ENCODE measurements at regions not wholly inside any gene's neighbourhood (a gene's known extent, or its start where the extent isn't known, plus 50 kb on each side); places are given as distances from the start of the nearest gene placed in this dataset.

DNA sequence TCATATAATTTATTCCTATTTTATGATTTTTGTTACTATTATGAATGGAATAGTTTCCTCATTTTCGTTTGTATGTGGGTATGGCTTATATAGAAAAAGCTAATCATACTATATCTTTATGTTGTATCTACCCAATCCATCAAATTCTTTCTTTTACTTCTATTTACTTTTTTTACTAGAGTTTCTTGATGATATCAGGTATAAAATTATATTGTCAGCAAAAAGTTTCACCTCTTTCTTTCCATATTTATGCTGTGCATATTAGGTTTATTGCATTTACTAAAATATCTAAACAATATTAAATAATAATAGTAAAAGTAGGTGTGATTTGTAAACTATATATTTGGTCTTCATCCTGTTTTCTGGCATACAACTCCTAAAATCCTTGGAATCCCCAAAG lies 146.7 kb upstream of the PLXNC1 start:
- Histone ChIP-seq H2AFZ (no peak overlapping the region), H3K36me3 (ENCODE audit: insufficient read depth) (no peaks in the 10 kb centered on the region; the same call in 1 of the 2 replicates), H3K4me2 (no peak overlapping the region), H3K79me2 (replicated peaks; ENCODE audit: insufficient read depth) (no peaks in the 10 kb centered on the region), H3K27me3 (ENCODE audit: insufficient read depth) (no peaks in the 10 kb centered on the region), H3F3A (replicated peaks; ENCODE audit: low read depth) (no peaks in the 10 kb centered on the region), H3K4me1 (ENCODE audit: insufficient read depth) (no peaks in the 10 kb centered on the region), H3K9me2 (ENCODE audit: insufficient read depth) (no peaks in the 10 kb centered on the region), H4K20me1 (replicated peaks; ENCODE audit: insufficient read depth) (no peaks in the 10 kb centered on the region), H3K27ac (ENCODE audit: low read depth) (no peak overlapping the region), H3K4me3 (no peak overlapping the region)
- ATAC-seq (no peak), DNase-seq (ENCODE audit: low spot score) (no peak)
- Mint-ChIP-seq H3K27ac (no peak overlapping the region), H3K27me3 (ENCODE audit: insufficient read depth, low read depth, poor library complexity) (no peaks in the 10 kb centered on the region), H3K4me1 (no peaks in the 10 kb centered on the region), H3K4me3 (no peak overlapping the region), H3K9me3 (peaks cover 36% of the 10 kb centered on the region), H3K36me3 (ENCODE audit: low read depth) (peaks cover 18% of the 10 kb centered on the region; the same call in 2 of the 3 replicates)
- TF ChIP-seq, protein P1, sequence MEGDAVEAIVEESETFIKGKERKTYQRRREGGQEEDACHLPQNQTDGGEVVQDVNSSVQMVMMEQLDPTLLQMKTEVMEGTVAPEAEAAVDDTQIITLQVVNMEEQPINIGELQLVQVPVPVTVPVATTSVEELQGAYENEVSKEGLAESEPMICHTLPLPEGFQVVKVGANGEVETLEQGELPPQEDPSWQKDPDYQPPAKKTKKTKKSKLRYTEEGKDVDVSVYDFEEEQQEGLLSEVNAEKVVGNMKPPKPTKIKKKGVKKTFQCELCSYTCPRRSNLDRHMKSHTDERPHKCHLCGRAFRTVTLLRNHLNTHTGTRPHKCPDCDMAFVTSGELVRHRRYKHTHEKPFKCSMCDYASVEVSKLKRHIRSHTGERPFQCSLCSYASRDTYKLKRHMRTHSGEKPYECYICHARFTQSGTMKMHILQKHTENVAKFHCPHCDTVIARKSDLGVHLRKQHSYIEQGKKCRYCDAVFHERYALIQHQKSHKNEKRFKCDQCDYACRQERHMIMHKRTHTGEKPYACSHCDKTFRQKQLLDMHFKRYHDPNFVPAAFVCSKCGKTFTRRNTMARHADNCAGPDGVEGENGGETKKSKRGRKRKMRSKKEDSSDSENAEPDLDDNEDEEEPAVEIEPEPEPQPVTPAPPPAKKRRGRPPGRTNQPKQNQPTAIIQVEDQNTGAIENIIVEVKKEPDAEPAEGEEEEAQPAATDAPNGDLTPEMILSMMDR (conservative IDR thresholded peaks at IDR 0.05; ENCODE audit: low read depth in 2 of 2) = no peak
- no peak for TF ChIP-seq EZH2phosphoT487 (IDR thresholded peaks at IDR 0.05; ENCODE audit: unreplicated experiment)
- no peak for TF ChIP-seq STAT1 (IDR thresholded peaks at IDR 0.05; ENCODE audit: unreplicated experiment)
- no peak for TF ChIP-seq ZNF331 (CRISPR knock-in tag; IDR thresholded peaks at IDR 0.05; ENCODE audit: low read depth)
- no peak for TF ChIP-seq ZNF114 (CRISPR knock-in tag; IDR thresholded peaks at IDR 0.05)
- TF ChIP-seq, protein P2, sequence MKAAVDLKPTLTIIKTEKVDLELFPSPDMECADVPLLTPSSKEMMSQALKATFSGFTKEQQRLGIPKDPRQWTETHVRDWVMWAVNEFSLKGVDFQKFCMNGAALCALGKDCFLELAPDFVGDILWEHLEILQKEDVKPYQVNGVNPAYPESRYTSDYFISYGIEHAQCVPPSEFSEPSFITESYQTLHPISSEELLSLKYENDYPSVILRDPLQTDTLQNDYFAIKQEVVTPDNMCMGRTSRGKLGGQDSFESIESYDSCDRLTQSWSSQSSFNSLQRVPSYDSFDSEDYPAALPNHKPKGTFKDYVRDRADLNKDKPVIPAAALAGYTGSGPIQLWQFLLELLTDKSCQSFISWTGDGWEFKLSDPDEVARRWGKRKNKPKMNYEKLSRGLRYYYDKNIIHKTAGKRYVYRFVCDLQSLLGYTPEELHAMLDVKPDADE (IDR thresholded peaks at IDR 0.05) = no peak
- TF ChIP-seq, protein P3, sequence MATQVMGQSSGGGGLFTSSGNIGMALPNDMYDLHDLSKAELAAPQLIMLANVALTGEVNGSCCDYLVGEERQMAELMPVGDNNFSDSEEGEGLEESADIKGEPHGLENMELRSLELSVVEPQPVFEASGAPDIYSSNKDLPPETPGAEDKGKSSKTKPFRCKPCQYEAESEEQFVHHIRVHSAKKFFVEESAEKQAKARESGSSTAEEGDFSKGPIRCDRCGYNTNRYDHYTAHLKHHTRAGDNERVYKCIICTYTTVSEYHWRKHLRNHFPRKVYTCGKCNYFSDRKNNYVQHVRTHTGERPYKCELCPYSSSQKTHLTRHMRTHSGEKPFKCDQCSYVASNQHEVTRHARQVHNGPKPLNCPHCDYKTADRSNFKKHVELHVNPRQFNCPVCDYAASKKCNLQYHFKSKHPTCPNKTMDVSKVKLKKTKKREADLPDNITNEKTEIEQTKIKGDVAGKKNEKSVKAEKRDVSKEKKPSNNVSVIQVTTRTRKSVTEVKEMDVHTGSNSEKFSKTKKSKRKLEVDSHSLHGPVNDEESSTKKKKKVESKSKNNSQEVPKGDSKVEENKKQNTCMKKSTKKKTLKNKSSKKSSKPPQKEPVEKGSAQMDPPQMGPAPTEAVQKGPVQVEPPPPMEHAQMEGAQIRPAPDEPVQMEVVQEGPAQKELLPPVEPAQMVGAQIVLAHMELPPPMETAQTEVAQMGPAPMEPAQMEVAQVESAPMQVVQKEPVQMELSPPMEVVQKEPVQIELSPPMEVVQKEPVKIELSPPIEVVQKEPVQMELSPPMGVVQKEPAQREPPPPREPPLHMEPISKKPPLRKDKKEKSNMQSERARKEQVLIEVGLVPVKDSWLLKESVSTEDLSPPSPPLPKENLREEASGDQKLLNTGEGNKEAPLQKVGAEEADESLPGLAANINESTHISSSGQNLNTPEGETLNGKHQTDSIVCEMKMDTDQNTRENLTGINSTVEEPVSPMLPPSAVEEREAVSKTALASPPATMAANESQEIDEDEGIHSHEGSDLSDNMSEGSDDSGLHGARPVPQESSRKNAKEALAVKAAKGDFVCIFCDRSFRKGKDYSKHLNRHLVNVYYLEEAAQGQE (IDR thresholded peaks at IDR 0.05; ENCODE audit: unreplicated experiment) = no peak
- TF ChIP-seq JUNB (IDR thresholded peaks at IDR 0.05; ENCODE audit: unreplicated experiment) = no peak
- no peak for TF ChIP-seq NANOG (IDR thresholded peaks at IDR 0.05; ENCODE audit: borderline replicate concordance)
- TF ChIP-seq POLR2AphosphoS5 (IDR thresholded peaks at IDR 0.05; ENCODE audit: low read depth) = no peak
- no peak for TF ChIP-seq CREB1 (CRISPR knock-in tag; IDR thresholded peaks at IDR 0.05; ENCODE audit: low read depth)
- TF ChIP-seq EZH2 (IDR thresholded peaks at IDR 0.05; ENCODE audit: low read depth, unreplicated experiment) = no peak
- TF ChIP-seq, protein P4, sequence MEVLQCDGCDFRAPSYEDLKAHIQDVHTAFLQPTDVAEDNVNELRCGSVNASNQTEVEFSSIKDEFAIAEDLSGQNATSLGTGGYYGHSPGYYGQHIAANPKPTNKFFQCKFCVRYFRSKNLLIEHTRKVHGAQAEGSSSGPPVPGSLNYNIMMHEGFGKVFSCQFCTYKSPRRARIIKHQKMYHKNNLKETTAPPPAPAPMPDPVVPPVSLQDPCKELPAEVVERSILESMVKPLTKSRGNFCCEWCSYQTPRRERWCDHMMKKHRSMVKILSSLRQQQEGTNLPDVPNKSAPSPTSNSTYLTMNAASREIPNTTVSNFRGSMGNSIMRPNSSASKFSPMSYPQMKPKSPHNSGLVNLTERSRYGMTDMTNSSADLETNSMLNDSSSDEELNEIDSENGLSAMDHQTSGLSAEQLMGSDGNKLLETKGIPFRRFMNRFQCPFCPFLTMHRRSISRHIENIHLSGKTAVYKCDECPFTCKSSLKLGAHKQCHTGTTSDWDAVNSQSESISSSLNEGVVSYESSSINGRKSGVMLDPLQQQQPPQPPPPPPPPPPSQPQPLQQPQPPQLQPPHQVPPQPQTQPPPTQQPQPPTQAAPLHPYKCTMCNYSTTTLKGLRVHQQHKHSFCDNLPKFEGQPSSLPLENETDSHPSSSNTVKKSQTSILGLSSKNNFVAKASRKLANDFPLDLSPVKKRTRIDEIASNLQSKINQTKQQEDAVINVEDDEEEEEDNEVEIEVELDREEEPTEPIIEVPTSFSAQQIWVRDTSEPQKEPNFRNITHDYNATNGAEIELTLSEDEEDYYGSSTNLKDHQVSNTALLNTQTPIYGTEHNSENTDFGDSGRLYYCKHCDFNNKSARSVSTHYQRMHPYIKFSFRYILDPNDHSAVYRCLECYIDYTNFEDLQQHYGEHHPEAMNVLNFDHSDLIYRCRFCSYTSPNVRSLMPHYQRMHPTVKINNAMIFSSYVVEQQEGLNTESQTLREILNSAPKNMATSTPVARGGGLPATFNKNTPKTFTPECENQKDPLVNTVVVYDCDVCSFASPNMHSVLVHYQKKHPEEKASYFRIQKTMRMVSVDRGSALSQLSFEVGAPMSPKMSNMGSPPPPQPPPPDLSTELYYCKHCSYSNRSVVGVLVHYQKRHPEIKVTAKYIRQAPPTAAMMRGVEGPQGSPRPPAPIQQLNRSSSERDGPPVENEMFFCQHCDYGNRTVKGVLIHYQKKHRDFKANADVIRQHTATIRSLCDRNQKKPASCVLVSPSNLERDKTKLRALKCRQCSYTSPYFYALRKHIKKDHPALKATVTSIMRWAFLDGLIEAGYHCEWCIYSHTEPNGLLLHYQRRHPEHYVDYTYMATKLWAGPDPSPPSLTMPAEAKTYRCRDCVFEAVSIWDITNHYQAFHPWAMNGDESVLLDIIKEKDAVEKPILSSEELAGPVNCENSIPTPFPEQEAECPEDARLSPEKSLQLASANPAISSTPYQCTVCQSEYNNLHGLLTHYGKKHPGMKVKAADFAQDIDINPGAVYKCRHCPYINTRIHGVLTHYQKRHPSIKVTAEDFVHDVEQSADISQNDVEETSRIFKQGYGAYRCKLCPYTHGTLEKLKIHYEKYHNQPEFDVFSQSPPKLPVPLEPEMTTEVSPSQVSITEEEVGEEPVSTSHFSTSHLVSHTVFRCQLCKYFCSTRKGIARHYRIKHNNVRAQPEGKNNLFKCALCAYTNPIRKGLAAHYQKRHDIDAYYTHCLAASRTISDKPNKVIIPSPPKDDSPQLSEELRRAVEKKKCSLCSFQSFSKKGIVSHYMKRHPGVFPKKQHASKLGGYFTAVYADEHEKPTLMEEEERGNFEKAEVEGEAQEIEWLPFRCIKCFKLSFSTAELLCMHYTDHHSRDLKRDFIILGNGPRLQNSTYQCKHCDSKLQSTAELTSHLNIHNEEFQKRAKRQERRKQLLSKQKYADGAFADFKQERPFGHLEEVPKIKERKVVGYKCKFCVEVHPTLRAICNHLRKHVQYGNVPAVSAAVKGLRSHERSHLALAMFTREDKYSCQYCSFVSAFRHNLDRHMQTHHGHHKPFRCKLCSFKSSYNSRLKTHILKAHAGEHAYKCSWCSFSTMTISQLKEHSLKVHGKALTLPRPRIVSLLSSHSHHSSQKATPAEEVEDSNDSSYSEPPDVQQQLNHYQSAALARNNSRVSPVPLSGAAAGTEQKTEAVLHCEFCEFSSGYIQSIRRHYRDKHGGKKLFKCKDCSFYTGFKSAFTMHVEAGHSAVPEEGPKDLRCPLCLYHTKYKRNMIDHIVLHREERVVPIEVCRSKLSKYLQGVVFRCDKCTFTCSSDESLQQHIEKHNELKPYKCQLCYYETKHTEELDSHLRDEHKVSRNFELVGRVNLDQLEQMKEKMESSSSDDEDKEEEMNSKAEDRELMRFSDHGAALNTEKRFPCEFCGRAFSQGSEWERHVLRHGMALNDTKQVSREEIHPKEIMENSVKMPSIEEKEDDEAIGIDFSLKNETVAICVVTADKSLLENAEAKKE (CRISPR knock-in tag; IDR thresholded peaks at IDR 0.05) = no peak

Measured in GM23338 (cell line).